MM.1S (cell line): ENCODE measurements at regions not wholly inside any gene's neighbourhood (a gene's known extent, or its start where the extent isn't known, plus 50 kb on each side); places are given as distances from the start of the nearest gene placed in this dataset.

Experiments
- CTCF ChIP-seq: fragments of 300-600 bp; sonication (generic); IDR thresholded peaks from 2 replicates; pipeline ENCODE4 v1.5.1; 2016; ENCODE audit warnings: antibody characterized with exemption, low read length, mixed read lengths
- EZH2 ChIP-seq: fragments of 300-600 bp; sonication (generic); optimal IDR thresholded peaks from 2 replicates; pipeline ENCODE3; 2017; ENCODE audit warnings: low read depth, mild to moderate bottlenecking, antibody characterized with exemption, low read length, mixed read lengths
- EZH2phosphoT487 ChIP-seq: fragments of 300-600 bp; sonication (generic); IDR thresholded peaks from 2 replicates; pipeline ENCODE4 v1.6.1; 2018; ENCODE audit warnings: antibody characterized with exemption, low read length

GRCh38 chr13:44135566-44135965, 238.1 kb upstream of the SERP2 start:
- TF ChIP-seq CTCF: no peak
- no peak for TF ChIP-seq EZH2
- TF ChIP-seq EZH2phosphoT487: no peak
